ENCODE measurements at regions not wholly inside any gene's neighbourhood (a gene's known extent, or its start where the extent isn't known, plus 50 kb on each side); places are given as distances from the start of the nearest gene placed in this dataset.

GRCh38 chr17:71434716-71435115 is 686.1 kb upstream of the SOX9 start:
- TF ChIP-seq TAF1 (IDR thresholded peaks at IDR 0.05; ENCODE audit: low read depth, low read length) (no peak), POLR2A (IDR thresholded peaks at IDR 0.05; ENCODE audit: low read depth, low read length) (no peak), PAX5 (IDR thresholded peaks at IDR 0.05; ENCODE audit: insufficient read depth, low read length, severe bottlenecking) (no peak), POLR2AphosphoS5 (IDR thresholded peaks at IDR 0.05; ENCODE audit: low read depth, low read length) (no peak), SPI1 (IDR thresholded peaks at IDR 0.05; ENCODE audit: low read depth, low read length) (no peak), POU2F2 (IDR thresholded peaks at IDR 0.05; ENCODE audit: low read depth, low read length) (no peak)
